Skeletal muscle cell (primary cell): ENCODE measurements at regions not wholly inside any gene's neighbourhood (a gene's known extent, or its start where the extent isn't known, plus 50 kb on each side); places are given as distances from the start of the nearest gene placed in this dataset.

Experiments used
- DNase-seq: peaks from one replicate; pipeline ENCODE4 v3.0.0-alpha.2; 2010; ENCODE audit warnings: low read depth
- H3K4me3 ChIP-seq: 2 replicates; pipeline ENCODE4 v1.5.1; 2011; ENCODE audit warnings: low read depth, mild to moderate bottlenecking, control low read depth, low read length, moderate library complexity

DNA sequence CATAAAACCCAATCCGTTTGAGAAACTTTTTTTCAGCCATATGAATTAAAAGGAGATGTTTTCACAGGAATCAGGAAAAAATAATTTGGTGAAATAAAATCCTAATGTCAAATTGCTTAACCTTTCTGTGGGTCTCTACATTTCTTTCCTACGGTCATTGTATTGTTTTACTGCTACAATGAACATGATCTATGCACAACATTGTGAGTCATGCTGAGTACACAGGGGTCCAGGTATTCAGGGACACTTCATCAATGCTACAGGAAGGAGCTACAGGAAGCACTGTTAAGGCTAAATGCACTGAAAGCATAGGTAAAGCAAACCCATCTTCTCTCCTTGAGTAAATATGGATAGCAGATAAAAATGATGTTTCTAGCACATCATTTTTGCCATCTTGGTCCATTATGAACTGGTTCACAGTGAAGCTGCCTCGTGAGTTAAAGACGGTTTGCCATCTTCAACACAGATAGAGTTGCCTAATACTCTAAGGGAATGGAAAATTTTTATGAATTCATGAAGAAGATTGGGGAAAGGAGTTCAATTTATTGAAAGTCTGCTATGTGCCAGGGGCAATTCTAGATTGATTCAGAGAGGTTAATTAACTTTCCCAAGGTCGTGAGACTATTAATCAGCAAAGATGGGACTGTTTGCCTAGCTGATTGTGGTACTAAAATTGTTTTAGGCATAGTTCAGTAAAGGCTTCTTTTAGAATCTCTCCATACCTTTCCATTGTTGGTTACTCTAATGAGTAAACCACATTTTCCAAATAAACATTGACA, 85.5 kb downstream of the DIRAS2 start:
- DNase-seq: no peak

DNA sequence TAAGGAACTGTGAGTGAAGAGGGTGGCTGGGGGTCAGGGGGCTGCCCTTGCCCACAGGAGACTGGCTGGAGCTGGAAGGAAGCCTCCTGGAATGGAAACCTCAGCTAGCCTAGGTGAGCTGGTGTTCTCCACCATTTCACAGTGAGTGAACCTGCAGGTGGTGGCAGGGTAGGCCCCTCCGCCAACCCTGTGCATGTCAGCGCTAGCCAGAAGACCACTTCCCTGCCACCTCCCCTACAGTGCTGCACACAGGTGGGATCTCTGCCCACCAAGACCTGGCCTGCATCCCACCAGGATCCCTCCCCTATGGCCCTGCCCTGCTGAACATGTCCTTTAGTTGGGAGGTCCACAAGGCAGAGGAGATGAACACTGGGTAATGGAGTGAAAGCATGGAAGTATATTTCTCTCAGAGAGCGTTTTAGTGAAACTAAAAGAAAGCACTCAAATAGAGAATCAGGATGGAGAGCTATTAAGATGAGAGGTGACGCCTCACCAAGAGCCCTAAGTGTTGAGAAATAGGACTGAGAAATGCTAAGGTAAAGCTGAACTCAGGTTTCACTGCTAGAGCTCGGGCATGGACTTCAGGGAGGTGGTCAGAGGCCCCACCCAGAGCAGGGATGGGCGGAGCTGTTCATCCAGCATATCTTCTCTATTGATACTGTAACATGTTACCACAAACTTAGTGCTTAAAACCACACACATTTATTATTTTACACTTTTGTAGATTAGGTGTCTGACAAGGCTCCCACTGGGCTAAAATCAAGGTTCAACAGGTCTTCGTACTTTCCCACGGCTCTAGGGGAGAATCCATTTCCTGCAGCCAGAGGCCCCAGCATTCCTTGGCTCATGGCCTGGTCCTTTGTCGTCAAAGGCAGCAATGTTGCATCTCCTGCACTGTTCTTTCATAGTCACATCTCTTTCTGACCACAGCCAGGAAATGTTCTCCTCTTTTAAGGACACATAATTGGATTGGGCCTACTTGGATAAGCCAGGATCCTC, 83.2 kb downstream of the DIRAS2 start:
- H3K4me3 ChIP-seq: no peak overlapping the region
- no peak for DNase-seq

More for the DNA sequence above, 85.5 kb downstream of the DIRAS2 start:
- no peak overlapping the region for H3K4me3 ChIP-seq
